ENCODE measurements at regions not wholly inside any gene's neighbourhood (a gene's known extent, or its start where the extent isn't known, plus 50 kb on each side); places are given as distances from the start of the nearest gene placed in this dataset.

- Histone ChIP-seq H3K9ac (ENCODE audit: low read depth, low read length, poor library complexity) (no peak overlapping the region), H2BK15ac (ENCODE audit: low read length) (no peak overlapping the region), H3K4me1 (ENCODE audit: control insufficient read depth in 2 of 2, insufficient read depth in 1 of 2, low read depth in 1 of 2, low read length in 2 of 2) (no peaks in the 10 kb centered on the region), H2AK5ac (ENCODE audit: low read depth, low read length) (no peak overlapping the region), H3K27me3 (ENCODE audit: control insufficient read depth in 3 of 3, insufficient read depth in 3 of 3, low read depth in 1 of 3, low read length in 3 of 3) (no peaks in the 10 kb centered on the region), H3K14ac (ENCODE audit: low read length) (no peak overlapping the region), H4K91ac (ENCODE audit: low read depth, low read length, poor library complexity) (no peak overlapping the region), H3K79me1 (ENCODE audit: low read depth, low read length) (no peaks in the 10 kb centered on the region), H3K36me3 (replicated peaks in 1 of 2; ENCODE audit: control insufficient read depth in 2 of 2, insufficient read depth in 2 of 2, low read length in 2 of 2) (no peaks in the 10 kb centered on the region), H3K4ac (ENCODE audit: low read length) (no peak overlapping the region), H2BK120ac (ENCODE audit: low read depth, low read length) (no peak overlapping the region), H2BK5ac (ENCODE audit: low read length) (no peak overlapping the region), H3K18ac (ENCODE audit: low read length) (no peak overlapping the region), H4K8ac (ENCODE audit: low read depth, low read length) (no peak overlapping the region), H3K9me3 (replicated peaks in 1 of 2; ENCODE audit: control insufficient read depth in 2 of 2, insufficient read depth in 1 of 2, low read depth in 1 of 2, low read length in 2 of 2) (no peaks in the 10 kb centered on the region), H3K27ac (replicated peaks; ENCODE audit: low read length) (no peak overlapping the region), H3K4me2 (ENCODE audit: insufficient read depth, low read length, poor library complexity, severe bottlenecking) (no peak overlapping the region), H2AFZ (ENCODE audit: low read length) (no peak overlapping the region), H2BK12ac (ENCODE audit: low read length) (no peak overlapping the region), H3K4me3 (ENCODE audit: low read length in 2 of 2) (no peak overlapping the region), H3K23ac (ENCODE audit: low read depth, low read length, poor library complexity) (no peak overlapping the region)
- DNase-seq (ENCODE audit: low spot score): peak; percentile 64
- no CpG with 5 or more reads among the region's 6 CpGs for WGBS, 2 donors (ENCODE audit: extremely low coverage in 2 of 2, insufficient read length in 2 of 2, insufficient replicate concordance in 1 of 2)
Observed at GRCh38 chr4:179867300-179867878, 2375.8 kb upstream of the TENM3 start.

GRCh38 chr4:179871726-179872125 lies 2371.5 kb upstream of the TENM3 start:
- Histone ChIP-seq H2AFZ (ENCODE audit: low read length) (no peak overlapping the region), H2BK12ac (ENCODE audit: low read length) (no peak overlapping the region), H3K14ac (ENCODE audit: low read length) (no peak overlapping the region), H4K8ac (ENCODE audit: low read depth, low read length) (no peak overlapping the region), H3K4me3 (ENCODE audit: low read length in 2 of 2) (no peak overlapping the region), H3K4ac (ENCODE audit: low read length) (no peak overlapping the region), H3K4me1 (ENCODE audit: control insufficient read depth in 2 of 2, insufficient read depth in 1 of 2, low read depth in 1 of 2, low read length in 2 of 2) (no peaks in the 10 kb centered on the region), H2BK15ac (ENCODE audit: low read length) (no peak overlapping the region), H3K23ac (ENCODE audit: low read depth, low read length, poor library complexity) (no peak overlapping the region), H3K27me3 (ENCODE audit: control insufficient read depth in 3 of 3, insufficient read depth in 3 of 3, low read depth in 1 of 3, low read length in 3 of 3) (no peaks in the 10 kb centered on the region), H3K36me3 (replicated peaks in 1 of 2; ENCODE audit: control insufficient read depth in 2 of 2, insufficient read depth in 2 of 2, low read length in 2 of 2) (no peaks in the 10 kb centered on the region), H2AK5ac (ENCODE audit: low read depth, low read length) (no peak overlapping the region), H3K79me1 (ENCODE audit: low read depth, low read length) (no peaks in the 10 kb centered on the region), H4K91ac (ENCODE audit: low read depth, low read length, poor library complexity) (no peak overlapping the region), H2BK120ac (ENCODE audit: low read depth, low read length) (no peak overlapping the region), H3K27ac (replicated peaks; ENCODE audit: low read length) (no peak overlapping the region), H3K9me3 (replicated peaks in 1 of 2; ENCODE audit: control insufficient read depth in 2 of 2, insufficient read depth in 1 of 2, low read depth in 1 of 2, low read length in 2 of 2) (no peaks in the 10 kb centered on the region), H3K4me2 (ENCODE audit: insufficient read depth, low read length, poor library complexity, severe bottlenecking) (no peak overlapping the region), H3K9ac (ENCODE audit: low read depth, low read length, poor library complexity) (no peak overlapping the region), H2BK5ac (ENCODE audit: low read length) (no peak overlapping the region), H3K18ac (ENCODE audit: low read length) (no peak overlapping the region)
- DNase-seq (ENCODE audit: low spot score): no peak
- WGBS, 2 donors (ENCODE audit: extremely low coverage in 2 of 2, insufficient read length in 2 of 2, insufficient replicate concordance in 1 of 2): no CpG with 5 or more reads among the region's 1 CpG

GRCh38 chr4:179872755-179873154 lies 2370.4 kb upstream of the TENM3 start:
- H2BK5ac ChIP-seq (ENCODE audit: low read length): no peak overlapping the region
- H3K27ac ChIP-seq (replicated peaks; ENCODE audit: low read length): no peak overlapping the region
- WGBS, 2 donors (ENCODE audit: extremely low coverage in 2 of 2, insufficient read length in 2 of 2, insufficient replicate concordance in 1 of 2): no CpG with 5 or more reads among the region's 3 CpGs
- H3K9me3 ChIP-seq (replicated peaks in 1 of 2; ENCODE audit: control insufficient read depth in 2 of 2, insufficient read depth in 1 of 2, low read depth in 1 of 2, low read length in 2 of 2): no peaks in the 10 kb centered on the region
- no peak overlapping the region for H3K4ac ChIP-seq (ENCODE audit: low read length)
- H3K14ac ChIP-seq (ENCODE audit: low read length): no peak overlapping the region
- H3K4me3 ChIP-seq (ENCODE audit: low read length in 2 of 2): no peak overlapping the region
- no peaks in the 10 kb centered on the region for H3K36me3 ChIP-seq (replicated peaks in 1 of 2; ENCODE audit: control insufficient read depth in 2 of 2, insufficient read depth in 2 of 2, low read length in 2 of 2)
- no peak overlapping the region for H4K91ac ChIP-seq (ENCODE audit: low read depth, low read length, poor library complexity)
- H2BK120ac ChIP-seq (ENCODE audit: low read depth, low read length): no peak overlapping the region
- H2BK12ac ChIP-seq (ENCODE audit: low read length): no peak overlapping the region
- H3K4me1 ChIP-seq (ENCODE audit: control insufficient read depth in 2 of 2, insufficient read depth in 1 of 2, low read depth in 1 of 2, low read length in 2 of 2): no peaks in the 10 kb centered on the region
- H2BK15ac ChIP-seq (ENCODE audit: low read length): no peak overlapping the region
- H2AK5ac ChIP-seq (ENCODE audit: low read depth, low read length): no peak overlapping the region
- H2AFZ ChIP-seq (ENCODE audit: low read length): no peak overlapping the region
- no peaks in the 10 kb centered on the region for H3K27me3 ChIP-seq (ENCODE audit: control insufficient read depth in 3 of 3, insufficient read depth in 3 of 3, low read depth in 1 of 3, low read length in 3 of 3)
- no peak overlapping the region for H3K4me2 ChIP-seq (ENCODE audit: insufficient read depth, low read length, poor library complexity, severe bottlenecking)
- H3K23ac ChIP-seq (ENCODE audit: low read depth, low read length, poor library complexity): no peak overlapping the region
- no peak overlapping the region for H4K8ac ChIP-seq (ENCODE audit: low read depth, low read length)
- no peak overlapping the region for H3K9ac ChIP-seq (ENCODE audit: low read depth, low read length, poor library complexity)
- no peak for DNase-seq (ENCODE audit: low spot score)
- H3K79me1 ChIP-seq (ENCODE audit: low read depth, low read length): no peaks in the 10 kb centered on the region
- H3K18ac ChIP-seq (ENCODE audit: low read length): no peak overlapping the region

DNA sequence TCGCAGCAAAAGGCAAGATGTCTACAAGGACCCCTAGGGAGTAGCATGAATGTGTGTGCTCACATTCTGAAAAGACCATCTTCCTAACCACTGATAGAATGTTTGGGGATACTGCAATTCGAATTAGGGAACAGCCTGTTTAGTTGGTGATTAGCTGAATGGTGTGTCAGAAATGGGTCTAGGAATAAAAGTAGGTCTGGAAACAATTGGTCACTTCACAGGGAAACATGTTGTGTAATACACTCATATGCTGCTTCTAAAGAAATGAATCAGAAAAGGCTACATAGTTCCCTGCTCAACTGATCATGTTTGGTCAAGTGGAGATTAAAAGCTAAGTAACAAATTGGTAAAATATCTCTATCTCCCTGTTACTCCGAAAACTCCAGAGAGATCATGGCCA lies 2362.4 kb upstream of the TENM3 start:
- Histone ChIP-seq H2BK5ac (ENCODE audit: low read length) (no peak overlapping the region), H3K36me3 (replicated peaks in 1 of 2; ENCODE audit: control insufficient read depth in 2 of 2, insufficient read depth in 2 of 2, low read length in 2 of 2) (no peaks in the 10 kb centered on the region), H3K27ac (replicated peaks; ENCODE audit: low read length) (no peak overlapping the region), H3K14ac (ENCODE audit: low read length) (no peak overlapping the region), H4K91ac (ENCODE audit: low read depth, low read length, poor library complexity) (no peak overlapping the region), H3K4me2 (ENCODE audit: insufficient read depth, low read length, poor library complexity, severe bottlenecking) (no peak overlapping the region), H3K4ac (ENCODE audit: low read length) (no peak overlapping the region), H3K4me1 (ENCODE audit: control insufficient read depth in 2 of 2, insufficient read depth in 1 of 2, low read depth in 1 of 2, low read length in 2 of 2) (peaks cover 0 to 1% of the 10 kb centered on the region in 2 donors), H3K9me3 (replicated peaks in 1 of 2; ENCODE audit: control insufficient read depth in 2 of 2, insufficient read depth in 1 of 2, low read depth in 1 of 2, low read length in 2 of 2) (no peaks in the 10 kb centered on the region), H3K4me3 (ENCODE audit: low read length in 2 of 2) (no peak overlapping the region), H3K18ac (ENCODE audit: low read length) (no peak overlapping the region), H3K9ac (ENCODE audit: low read depth, low read length, poor library complexity) (no peak overlapping the region), H2BK120ac (ENCODE audit: low read depth, low read length) (no peak overlapping the region), H2BK15ac (ENCODE audit: low read length) (no peak overlapping the region), H3K27me3 (ENCODE audit: control insufficient read depth in 3 of 3, insufficient read depth in 3 of 3, low read depth in 1 of 3, low read length in 3 of 3) (no peaks in the 10 kb centered on the region), H2AK5ac (ENCODE audit: low read depth, low read length) (no peak overlapping the region), H4K8ac (ENCODE audit: low read depth, low read length) (no peak overlapping the region), H3K23ac (ENCODE audit: low read depth, low read length, poor library complexity) (no peak overlapping the region), H2AFZ (ENCODE audit: low read length) (no peak overlapping the region), H2BK12ac (ENCODE audit: low read length) (no peak overlapping the region), H3K79me1 (ENCODE audit: low read depth, low read length) (no peaks in the 10 kb centered on the region)
- DNase-seq (ENCODE audit: low spot score): no peak
- no CpG with 5 or more reads among the region's 3 CpGs for WGBS, 2 donors (ENCODE audit: extremely low coverage in 2 of 2, insufficient read length in 2 of 2, insufficient replicate concordance in 1 of 2)

All from neuronal stem cell (in vitro differentiated cells).